ENCODE measurements at regions not wholly inside any gene's neighbourhood (a gene's known extent, or its start where the extent isn't known, plus 50 kb on each side); places are given as distances from the start of the nearest gene placed in this dataset.

DNA sequence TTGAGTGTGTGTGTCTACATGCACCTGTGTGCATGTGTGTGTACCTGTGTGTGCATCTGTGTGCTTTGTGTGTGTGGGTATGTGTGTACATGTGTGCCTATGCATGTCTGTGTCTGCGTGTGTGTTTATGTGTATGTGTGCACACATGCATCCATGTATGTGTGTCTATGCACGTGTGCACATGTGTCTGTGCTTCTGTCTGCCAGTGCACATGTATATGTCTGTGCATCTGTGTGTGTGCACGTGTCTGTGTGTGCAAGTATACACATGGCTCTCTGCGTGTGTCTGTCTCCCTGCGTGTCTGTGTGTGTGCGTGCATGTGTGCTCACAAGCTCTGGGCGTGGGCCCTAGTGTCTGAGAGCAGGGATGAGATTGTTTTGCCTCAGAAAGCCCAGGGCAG lies 85.3 kb upstream of the SEC14L1 start:
- no peak for TF ChIP-seq EP300 (IDR thresholded peaks at IDR 0.05; ENCODE audit: borderline replicate concordance in 1 of 2, low read depth in 1 of 2, low read length in 1 of 2)
- TF ChIP-seq RCOR1 (IDR thresholded peaks at IDR 0.05; ENCODE audit: low read length): no peak
- TF ChIP-seq, protein P1, sequence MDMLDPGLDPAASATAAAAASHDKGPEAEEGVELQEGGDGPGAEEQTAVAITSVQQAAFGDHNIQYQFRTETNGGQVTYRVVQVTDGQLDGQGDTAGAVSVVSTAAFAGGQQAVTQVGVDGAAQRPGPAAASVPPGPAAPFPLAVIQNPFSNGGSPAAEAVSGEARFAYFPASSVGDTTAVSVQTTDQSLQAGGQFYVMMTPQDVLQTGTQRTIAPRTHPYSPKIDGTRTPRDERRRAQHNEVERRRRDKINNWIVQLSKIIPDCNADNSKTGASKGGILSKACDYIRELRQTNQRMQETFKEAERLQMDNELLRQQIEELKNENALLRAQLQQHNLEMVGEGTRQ (IDR thresholded peaks at IDR 0.05; ENCODE audit: borderline replicate concordance, low read depth, low read length): no peak
- no peak for TF ChIP-seq POLR2AphosphoS5 (IDR thresholded peaks at IDR 0.05; ENCODE audit: low read depth, low read length)
